ENCODE measurements at regions not wholly inside any gene's neighbourhood (a gene's known extent, or its start where the extent isn't known, plus 50 kb on each side); places are given as distances from the start of the nearest gene placed in this dataset.

GRCh38 chr16:65988024-65988595 lies 378.4 kb upstream of the CDH5 start:
- no peak for DNase-seq (ENCODE audit: low spot score)
- TF ChIP-seq CTCF (IDR thresholded peaks at IDR 0.05; ENCODE audit: extremely low read depth, missing control alignments): no peak

GRCh38 chr16:65984296-65984695 lies 382.2 kb upstream of the CDH5 start:
- TF ChIP-seq CTCF (IDR thresholded peaks at IDR 0.05; ENCODE audit: extremely low read depth, missing control alignments): no peak
- DNase-seq (ENCODE audit: low spot score): no peak

GRCh38 chr16:65981057-65981456 lies 385.4 kb upstream of the CDH5 start:
- no peak for DNase-seq (ENCODE audit: low spot score)
- no peak for TF ChIP-seq CTCF (IDR thresholded peaks at IDR 0.05; ENCODE audit: extremely low read depth, missing control alignments)

GRCh38 chr16:65975049-65975708 lies 391.3 kb upstream of the CDH5 start:
- DNase-seq (ENCODE audit: low spot score): no peak
- no peak for TF ChIP-seq CTCF (IDR thresholded peaks at IDR 0.05; ENCODE audit: extremely low read depth, missing control alignments)

- no peak for TF ChIP-seq CTCF (IDR thresholded peaks at IDR 0.05; ENCODE audit: extremely low read depth, missing control alignments)
- DNase-seq (ENCODE audit: low spot score): no peak
These were observed 399.1 kb upstream of the CDH5 start for GRCh38 chr16:65967376-65967775.

GRCh38 chr16:65965628-65966027 lies 400.9 kb upstream of the CDH5 start:
- no peak for DNase-seq (ENCODE audit: low spot score)
- TF ChIP-seq CTCF (IDR thresholded peaks at IDR 0.05; ENCODE audit: extremely low read depth, missing control alignments): no peak

- TF ChIP-seq CTCF (IDR thresholded peaks at IDR 0.05; ENCODE audit: extremely low read depth, missing control alignments): no peak
- no peak for DNase-seq (ENCODE audit: low spot score)
These were observed 401.7 kb upstream of the CDH5 start for GRCh38 chr16:65964752-65965151.
